Esophagus muscularis mucosa (tissue), 4 donors: ENCODE measurements at regions not wholly inside any gene's neighbourhood (a gene's known extent, or its start where the extent isn't known, plus 50 kb on each side); places are given as distances from the start of the nearest gene placed in this dataset.

ENCODE experiments used
- DNase-seq: peaks from one replicate; pipeline ENCODE4 v3.0.0-alpha.2; 2017; ENCODE audit errors: extremely low spot score
- H3K27ac ChIP-seq, 4 donors: fragments of 200-600 bp; sonication (generic); replicated peaks in 1 of 4; 1 replicate in 3 of 4; 2 replicates in 1 of 4; pipeline ENCODE4 v1.5.1; 2016 to 2019; ENCODE audit warnings: mild to moderate bottlenecking in 1 of 4
- H3K27me3 ChIP-seq, 4 donors: fragments of 200-600 bp; sonication (generic); one replicate each; pipeline versions ENCODE4 v1.5.1 to v1.6.0; 2016 to 2019
- H3K36me3 ChIP-seq, 4 donors: fragments of 200-600 bp; sonication (generic); one replicate each; pipeline ENCODE4 v1.5.1; 2016 to 2019
- H3K4me1 ChIP-seq, 4 donors: fragments of 200-600 bp; sonication (generic); one replicate each; pipeline ENCODE4 v1.5.1; 2016 to 2019
- H3K4me3 ChIP-seq, 4 donors: fragments of 200-600 bp; sonication (generic); 1 replicate in 2 of 4; 2 replicates in 2 of 4; pipeline ENCODE4 v1.5.1; 2016 to 2019; ENCODE audit warnings: mild to moderate bottlenecking in 4 of 4, moderate library complexity in 1 of 4
- H3K9me3 ChIP-seq, 4 donors: fragments of 200-600 bp; sonication (generic); 1 replicate in 3 of 4; 2 replicates in 1 of 4; pipeline ENCODE4 v1.5.1; 2016 to 2019
- CTCF ChIP-seq, 3 experiments: fragments of 200-600 bp in 2 of 3; fragments of 450-650 bp in 1 of 3; sonication (generic) in 2 of 3; IDR thresholded peaks; one replicate each; pipeline ENCODE4 v1.5.1; 2017 to 2019; ENCODE audit warnings: antibody characterized with exemption in 3 of 3, mild to moderate bottlenecking in 2 of 3, moderate library complexity in 1 of 3
- EP300 ChIP-seq: sonication (generic); formaldehyde crosslinking; IDR thresholded peaks from one replicate; pipeline ENCODE4 v1.6.1; 2017; ENCODE audit warnings: antibody characterized with exemption
- POLR2A ChIP-seq: fragments of 450-650 bp; IDR thresholded peaks from one replicate; pipeline ENCODE4 v1.6.1; 2017; ENCODE audit warnings: antibody characterized with exemption, moderate library complexity, mild to moderate bottlenecking, low read depth
- POLR2AphosphoS5 ChIP-seq, 2 donors: sonication (generic); formaldehyde crosslinking; IDR thresholded peaks; one replicate each; pipeline ENCODE4 v1.6.1; 2017; ENCODE audit warnings: antibody characterized with exemption in 2 of 2
- WGBS: methylation state at CpG from one replicate; pipeline ENCODE4 v1.1.5; 2018; 5-methylcytosine and 5-hydroxymethylcytosine counted together
- intact Hi-C: fragments of 100-400 bp; cut with DNase I; formaldehyde crosslinking; loops from one replicate; pipeline ENCODE4 v1.15.1; 2023

GRCh38 chr3:99508191-99508590, 130.2 kb upstream of the COL8A1 start:
- H3K36me3 ChIP-seq: no peaks in the 10 kb centered on the region
- no peaks in the 10 kb centered on the region for H3K27me3 ChIP-seq
- H3K4me3 ChIP-seq: no peak overlapping the region
- TF ChIP-seq POLR2AphosphoS5 (IDR thresholded peaks at IDR 0.05): no peak
- TF ChIP-seq POLR2A: no peak
- TF ChIP-seq CTCF (IDR thresholded peaks at IDR 0.05): no peak
- no peak for TF ChIP-seq EP300
- intact Hi-C loops: no loop called here
- no peak overlapping the region for H3K27ac ChIP-seq
- peaks cover 8 to 15% (median 11%) of the 10 kb centered on the region in 4 donors for H3K4me1 ChIP-seq
- H3K9me3 ChIP-seq: no peaks in the 10 kb centered on the region
- no peak for DNase-seq

- 57% methylated on average over 7 of the region's 7 CpGs for WGBS
- TF ChIP-seq EP300 (no peak), CTCF (IDR thresholded peaks at IDR 0.05) (no peak), POLR2AphosphoS5 (IDR thresholded peaks at IDR 0.05) (no peak), POLR2A (no peak)
- H3K36me3 ChIP-seq: no peaks in the 10 kb centered on the region
- no peak for DNase-seq
- peaks cover 8 to 22% (median 15%) of the 10 kb centered on the region in 4 donors for H3K4me1 ChIP-seq
- H3K27ac ChIP-seq: no peak overlapping the region
- intact Hi-C loops: no loop called here
- H3K9me3 ChIP-seq: no peaks in the 10 kb centered on the region
- no peaks in the 10 kb centered on the region for H3K27me3 ChIP-seq
- H3K4me3 ChIP-seq: no peak overlapping the region
Observed at GRCh38 chr3:99505646-99506269, 132.6 kb upstream of the COL8A1 start.

GRCh38 chr3:99505200-99505599, 133.2 kb upstream of the COL8A1 start:
- H3K4me1 ChIP-seq: peaks cover 9 to 28% (median 15%) of the 10 kb centered on the region in 4 donors
- intact Hi-C loops: no loop called here
- no peaks in the 10 kb centered on the region for H3K36me3 ChIP-seq

GRCh38 chr3:99504258-99504657, 134.1 kb upstream of the COL8A1 start:
- Histone ChIP-seq H3K36me3 (no peaks in the 10 kb centered on the region), H3K27me3 (no peaks in the 10 kb centered on the region), H3K9me3 (no peaks in the 10 kb centered on the region), H3K4me3 (no peak overlapping the region), H3K4me1 (peaks cover 14 to 37% (median 22%) of the 10 kb centered on the region in 4 donors), H3K27ac (peak overlapping the region in 3 of 4 donors; percentile 19 to 57 (median 31))
- 70% methylated on average over 2 of the region's 2 CpGs for WGBS
- DNase-seq: no peak
- intact Hi-C loops: no loop called here
- TF ChIP-seq CTCF (IDR thresholded peaks at IDR 0.05): no peak
- TF ChIP-seq EP300: no peak
- no peak for TF ChIP-seq POLR2A
- TF ChIP-seq POLR2AphosphoS5 (IDR thresholded peaks at IDR 0.05): peak in 1 of 2 donors; percentile 28

More at GRCh38 chr3:99505200-99505599, 133.2 kb upstream of the COL8A1 start:
- DNase-seq: no peak
- WGBS: 85% methylated on average over 1 of the region's 1 CpG
- Histone ChIP-seq H3K4me3 (no peak overlapping the region), H3K27me3 (no peaks in the 10 kb centered on the region), H3K9me3 (no peaks in the 10 kb centered on the region), H3K27ac (no peak overlapping the region)
- no peak for TF ChIP-seq CTCF (IDR thresholded peaks at IDR 0.05)
- no peak for TF ChIP-seq POLR2A
- TF ChIP-seq EP300: no peak
- no peak for TF ChIP-seq POLR2AphosphoS5 (IDR thresholded peaks at IDR 0.05)

GRCh38 chr3:99503350-99503749, 135.0 kb upstream of the COL8A1 start:
- WGBS: 73% methylated on average over 3 of the region's 3 CpGs
- Histone ChIP-seq H3K9me3 (no peaks in the 10 kb centered on the region), H3K4me1 (peaks cover 13 to 46% (median 29%) of the 10 kb centered on the region in 4 donors), H3K4me3 (no peak overlapping the region), H3K36me3 (no peaks in the 10 kb centered on the region), H3K27me3 (no peaks in the 10 kb centered on the region), H3K27ac (peak overlapping the region; percentile 18 to 57 (median 32))
- DNase-seq: no peak
- intact Hi-C loops: no loop called here
- no peak for TF ChIP-seq EP300
- TF ChIP-seq POLR2A: no peak
- TF ChIP-seq POLR2AphosphoS5 (IDR thresholded peaks at IDR 0.05): no peak
- TF ChIP-seq CTCF (IDR thresholded peaks at IDR 0.05): no peak
